NCI-H1417 (cell line): ENCODE measurements at regions not wholly inside any gene's neighbourhood (a gene's known extent, or its start where the extent isn't known, plus 50 kb on each side); places are given as distances from the start of the nearest gene placed in this dataset.

ENCODE experiments used
- DNase-seq, 3 experiments: peaks; one replicate each; lab custom pipeline; 2025; lab: John Stamatoyannopoulos, UW

DNA sequence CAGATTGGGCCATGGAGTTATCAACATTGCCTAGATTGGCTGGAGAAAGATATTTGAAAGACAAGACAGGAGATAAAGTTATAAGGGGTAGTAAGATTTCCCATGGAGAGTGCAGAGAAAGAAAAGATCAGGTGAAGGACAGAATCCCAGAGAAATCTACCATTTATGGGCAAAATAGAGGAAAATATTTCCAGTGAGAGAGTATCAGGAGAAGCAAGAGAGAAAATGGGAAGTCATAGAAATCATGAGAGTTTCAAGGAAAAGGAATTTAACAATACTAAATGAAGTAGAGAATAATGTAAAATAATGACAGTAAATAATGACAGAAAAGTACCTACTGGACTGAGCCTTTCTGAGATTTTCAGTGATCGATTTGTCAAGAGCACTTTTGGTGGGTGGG, 447.6 kb upstream of the CHST9 start:
- DNase-seq, result no peak

DNA sequence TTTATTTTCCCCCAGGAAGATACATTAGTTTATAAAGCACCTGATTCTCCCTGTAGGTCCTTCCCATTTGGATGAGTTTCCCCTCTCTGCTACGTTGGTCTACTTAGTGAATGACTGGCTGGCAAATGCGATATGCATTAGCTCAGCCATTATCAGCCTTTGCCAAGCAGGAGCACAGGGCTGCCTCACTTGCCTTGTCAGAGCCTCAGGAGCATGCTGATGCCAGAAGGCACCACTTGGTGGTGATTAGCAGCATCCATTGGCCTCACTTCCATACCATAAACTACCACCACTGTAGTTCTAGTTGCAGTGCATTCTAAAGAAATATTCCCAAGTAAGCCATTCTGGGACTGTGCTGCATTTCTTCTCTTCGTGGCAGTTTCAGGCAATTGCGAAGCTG, 442.8 kb upstream of the CHST9 start:
- DNase-seq, result peak in 2 of 3 experiments; percentile 11 to 65

DNA sequence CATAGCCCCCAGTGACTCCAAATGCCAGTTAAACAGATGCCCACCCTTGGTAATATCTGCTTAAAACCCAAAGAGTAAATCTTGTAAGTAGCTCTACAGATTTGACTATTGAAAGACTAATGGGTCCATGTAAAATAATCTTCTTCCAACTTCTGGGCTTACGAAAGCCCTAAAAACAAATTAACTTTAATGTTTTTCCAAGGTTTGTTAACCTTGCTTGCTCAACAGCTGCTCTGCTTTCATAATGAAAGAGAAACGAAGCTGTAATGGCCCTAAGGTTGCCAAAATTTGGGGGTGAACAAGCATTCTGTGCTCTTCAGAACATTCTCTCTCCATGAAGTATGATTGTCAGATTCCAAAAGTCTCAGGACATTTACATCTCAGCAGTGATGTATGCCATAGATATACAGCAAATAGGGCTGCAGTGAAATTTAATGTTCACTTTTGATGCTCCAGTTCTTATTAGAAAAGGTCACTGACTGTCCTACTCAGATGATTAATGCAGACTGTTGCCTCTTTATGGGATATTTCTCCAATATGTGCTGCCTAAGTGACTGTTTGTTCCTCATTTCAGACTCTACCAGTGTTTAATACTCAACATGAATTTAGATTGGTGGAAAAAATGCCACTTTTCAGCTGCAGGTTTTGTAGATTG, 436.3 kb upstream of the CHST9 start:
- DNase-seq, result no peak

DNA sequence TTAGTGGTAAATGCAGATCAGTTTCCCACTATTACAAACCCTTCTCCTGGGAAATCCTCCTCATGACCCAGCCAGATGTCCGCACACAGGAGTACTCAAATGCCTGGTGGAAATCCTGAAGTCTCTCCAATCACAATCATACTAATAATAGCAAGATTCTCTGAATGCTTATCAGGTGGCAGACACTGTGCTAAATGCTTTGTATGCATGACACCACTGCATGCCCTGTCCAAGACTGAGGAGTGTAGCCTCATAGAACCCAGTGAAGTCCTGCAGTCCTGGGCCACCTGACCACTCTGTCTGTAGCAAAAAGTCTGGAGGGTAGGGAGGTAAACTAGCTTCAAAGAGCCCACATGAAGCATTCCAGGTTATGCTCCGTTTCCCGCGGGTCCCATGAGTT, 434.8 kb upstream of the CHST9 start:
- no peak for DNase-seq

DNA sequence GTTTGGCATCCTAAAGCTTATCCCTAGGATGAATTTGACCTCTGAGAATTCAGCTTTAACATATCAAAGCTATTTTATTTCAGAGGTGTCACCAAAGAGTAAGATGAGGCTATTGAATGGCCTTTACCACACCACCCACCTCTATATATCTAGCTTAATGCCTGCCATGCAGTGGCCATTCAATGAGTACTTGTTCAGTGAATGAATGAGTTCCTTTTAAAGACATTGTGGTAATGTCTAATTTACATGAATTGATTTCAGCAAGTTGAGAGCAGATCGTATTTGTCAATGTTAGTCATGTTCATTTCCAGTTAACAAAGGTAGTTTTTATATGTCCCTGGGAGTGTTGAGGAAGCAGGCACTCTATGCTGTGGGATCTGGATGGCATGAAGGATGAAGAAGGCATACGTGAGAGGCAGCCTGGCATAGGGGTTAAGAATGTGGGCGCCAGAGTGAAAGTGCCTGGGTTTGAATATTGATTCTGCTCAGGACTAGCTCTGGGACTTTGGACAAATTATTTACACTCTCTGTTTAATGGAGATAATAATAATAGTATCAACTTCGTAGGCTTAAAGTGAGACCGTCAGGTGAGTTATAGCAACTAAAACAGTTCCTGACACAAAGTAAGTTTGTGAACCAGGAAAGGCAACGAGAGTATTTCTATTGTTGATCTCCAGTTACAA, 434.1 kb upstream of the CHST9 start:
- no peak for DNase-seq

DNA sequence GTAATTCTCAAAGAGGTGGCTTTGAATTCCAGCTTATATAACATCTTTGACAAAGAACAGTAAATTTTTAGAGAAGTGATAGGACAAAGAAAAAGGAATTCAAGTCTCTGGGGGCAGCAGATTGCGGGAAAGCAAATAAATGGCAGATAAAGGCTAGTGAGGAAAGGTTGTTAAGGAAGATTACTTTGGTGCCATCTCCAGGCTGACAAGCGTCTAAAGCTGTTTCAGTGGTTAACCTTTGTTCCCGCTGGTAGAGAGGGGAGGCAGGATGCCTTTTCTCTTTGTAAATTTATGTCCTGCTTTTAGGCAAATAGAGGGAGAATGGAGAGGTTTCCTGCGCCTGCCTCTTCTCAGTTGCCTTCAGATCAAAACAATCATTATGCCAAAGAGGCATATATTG, 431.2 kb upstream of the CHST9 start:
- no peak for DNase-seq

DNA sequence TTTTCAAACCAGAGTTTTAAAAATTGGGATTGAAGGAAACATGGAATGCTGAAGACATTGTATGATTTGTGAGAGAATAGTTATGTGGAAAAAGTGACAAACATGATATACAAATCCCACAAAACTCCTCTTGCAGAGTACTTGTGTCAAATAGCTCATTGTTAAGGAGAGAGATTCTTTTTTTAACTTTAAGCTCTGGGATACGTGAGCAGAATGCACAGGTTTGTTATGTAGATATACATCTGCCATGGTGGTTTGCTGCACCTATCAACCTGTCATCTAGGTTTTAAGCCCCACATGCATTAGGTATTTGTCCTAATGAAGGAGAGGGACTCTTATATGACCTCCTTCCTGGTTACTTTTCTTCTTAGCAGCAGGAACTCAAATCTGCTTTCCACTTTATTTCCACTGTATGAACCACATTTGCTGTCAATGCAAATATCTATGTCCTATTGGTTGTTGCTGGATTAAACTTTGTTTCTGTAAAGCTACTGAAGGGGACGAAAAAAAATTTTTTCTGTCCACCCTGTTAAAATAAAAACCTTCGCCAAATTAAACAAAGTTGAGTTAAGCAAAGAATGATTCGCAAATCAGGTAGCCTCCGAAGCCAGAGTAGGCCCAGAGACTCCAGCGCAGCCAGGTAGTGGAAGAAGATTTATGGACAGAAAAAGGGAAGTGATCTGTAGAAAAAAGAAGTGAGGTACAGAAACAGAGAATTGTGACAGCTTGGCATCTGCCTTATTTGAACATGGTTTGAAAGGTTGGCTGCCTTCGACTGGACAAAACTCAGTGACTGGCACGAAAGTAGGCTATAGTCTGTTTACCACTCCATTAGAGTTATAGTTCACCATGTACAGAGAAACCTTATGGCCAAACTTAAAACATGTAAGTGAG, 430.1 kb upstream of the CHST9 start:
- DNase-seq, result no peak

DNA sequence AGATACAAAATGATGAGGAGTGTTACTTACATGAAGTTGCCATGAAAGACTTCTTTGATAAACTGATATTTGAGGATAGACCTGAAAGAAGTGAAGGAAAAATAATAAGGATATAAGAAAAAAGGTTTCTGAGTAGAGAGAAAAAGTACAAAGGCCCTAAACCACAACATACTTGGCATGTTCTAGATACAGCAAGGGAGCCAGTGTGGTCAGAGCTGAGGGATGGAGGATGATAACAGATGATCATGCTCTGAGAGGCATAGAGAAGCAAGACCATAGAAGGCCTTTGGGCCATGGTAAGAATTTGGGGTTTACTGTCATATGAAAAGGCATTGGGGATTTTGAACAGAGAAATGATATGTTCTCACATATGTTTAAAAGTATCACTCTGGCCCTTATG, 424.1 kb upstream of the CHST9 start:
- no peak for DNase-seq

DNA sequence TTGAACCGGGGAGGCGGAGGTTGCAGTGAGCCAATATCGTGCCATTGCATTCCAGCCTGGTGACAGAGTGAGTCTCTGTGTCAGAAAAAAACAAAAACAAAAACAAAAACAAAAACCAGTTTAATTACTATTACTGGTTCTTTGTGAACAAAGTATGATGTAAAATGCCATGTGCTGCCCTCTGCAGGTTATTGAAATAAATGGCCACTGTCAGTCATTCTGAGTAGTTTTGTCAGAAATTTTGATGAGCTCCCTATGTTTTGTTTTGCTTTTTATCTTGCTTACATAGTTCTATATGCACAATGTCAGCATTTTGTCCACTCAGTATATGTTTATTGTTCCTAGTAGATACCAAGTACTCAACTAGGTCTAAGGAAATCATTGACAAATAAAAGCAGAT, 423.6 kb upstream of the CHST9 start:
- peak in 1 of 3 experiments; percentile 17 for DNase-seq

DNA sequence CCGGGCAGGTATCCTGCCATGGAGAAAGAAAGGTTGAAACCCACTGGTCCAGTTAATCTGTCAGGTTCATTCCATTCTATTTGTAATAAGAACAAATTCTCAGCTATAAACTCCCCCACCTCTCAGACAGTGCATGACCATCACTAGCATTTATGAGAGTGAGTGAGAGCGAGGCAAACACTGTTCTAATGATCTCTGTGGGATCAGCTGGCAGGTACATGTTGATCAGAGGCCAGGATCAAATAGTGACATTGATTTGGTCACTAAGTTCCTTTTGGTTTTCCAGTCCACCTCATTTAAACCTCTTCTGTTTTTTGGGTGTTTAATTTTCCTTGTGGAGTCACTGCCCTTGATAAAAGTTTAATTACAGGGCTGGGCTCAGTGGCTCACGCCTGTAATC, 423.1 kb upstream of the CHST9 start:
- DNase-seq, result no peak

DNA sequence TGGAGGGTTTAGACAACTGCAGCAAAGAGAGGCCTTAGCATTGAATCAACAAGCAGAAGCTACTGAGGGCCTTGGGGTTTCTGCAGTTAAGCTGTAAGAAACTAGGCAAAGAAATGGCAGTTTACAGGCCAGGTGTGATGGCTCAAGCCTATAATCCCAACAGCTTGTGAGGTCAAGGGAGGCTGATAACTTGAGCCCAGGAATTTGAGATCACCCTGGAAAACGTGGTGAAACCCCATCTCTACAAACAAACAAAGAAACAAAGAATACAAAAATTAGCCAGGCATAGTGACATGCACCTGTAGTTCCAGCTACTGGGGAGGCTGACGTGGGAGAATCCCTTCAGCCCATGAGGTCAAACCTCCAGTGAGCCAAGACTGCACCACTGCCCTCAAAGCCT, 421.6 kb upstream of the CHST9 start:
- DNase-seq, result no peak

DNA sequence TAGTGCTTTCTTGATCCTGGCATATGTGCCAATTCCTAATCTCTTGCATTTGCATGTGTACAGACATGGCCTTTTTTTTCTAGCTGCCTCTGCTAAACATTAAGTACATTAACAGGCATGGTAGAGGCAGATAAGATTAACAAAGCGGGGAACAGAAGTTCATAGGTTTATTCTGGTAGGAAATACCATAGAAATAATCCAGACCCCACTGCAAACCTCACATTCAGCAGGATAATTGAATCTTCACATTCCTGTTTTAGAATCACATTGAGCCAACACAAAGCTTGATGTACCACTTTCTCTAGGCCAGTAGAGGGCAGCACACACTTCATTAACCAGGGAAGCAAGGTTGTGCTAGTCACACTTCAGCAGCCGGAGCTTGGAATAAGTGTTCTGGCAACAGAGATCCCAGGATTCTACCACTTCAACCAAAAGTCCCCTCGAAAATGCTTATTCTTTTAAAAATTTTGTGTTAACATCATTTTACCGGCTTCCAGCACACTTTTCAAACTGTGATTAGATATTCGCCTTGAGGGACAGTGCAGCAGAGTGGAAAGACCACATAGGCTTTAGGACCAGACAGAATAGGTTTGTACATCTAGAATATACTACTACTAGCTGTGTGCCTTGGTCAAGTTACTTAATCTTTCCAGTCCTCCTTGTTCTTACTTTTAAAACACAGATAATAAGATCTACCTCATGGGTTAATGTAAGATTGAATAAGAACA, 420.2 kb upstream of the CHST9 start:
- peak; percentile 70 to 94 (median 70) for DNase-seq

DNA sequence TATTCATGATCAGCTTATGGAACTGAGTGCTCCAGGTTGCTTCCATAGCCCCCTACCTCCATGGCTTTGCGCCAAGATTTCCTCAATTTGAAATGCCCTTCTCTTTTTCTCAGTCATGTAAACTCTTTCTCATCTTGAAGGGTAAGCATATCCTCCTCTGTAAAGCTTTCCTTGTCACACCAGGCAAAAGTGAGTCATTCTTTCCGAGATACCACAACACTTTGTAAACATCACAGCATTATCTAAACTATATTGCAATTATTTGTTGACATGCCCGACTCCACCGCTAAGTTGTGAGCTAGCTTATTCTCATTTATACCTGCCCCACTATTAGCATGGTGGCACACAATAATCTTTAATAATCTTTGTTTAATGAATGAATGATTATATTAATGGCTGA, 419.5 kb upstream of the CHST9 start:
- peak in 1 of 3 experiments; percentile 43 for DNase-seq

DNA sequence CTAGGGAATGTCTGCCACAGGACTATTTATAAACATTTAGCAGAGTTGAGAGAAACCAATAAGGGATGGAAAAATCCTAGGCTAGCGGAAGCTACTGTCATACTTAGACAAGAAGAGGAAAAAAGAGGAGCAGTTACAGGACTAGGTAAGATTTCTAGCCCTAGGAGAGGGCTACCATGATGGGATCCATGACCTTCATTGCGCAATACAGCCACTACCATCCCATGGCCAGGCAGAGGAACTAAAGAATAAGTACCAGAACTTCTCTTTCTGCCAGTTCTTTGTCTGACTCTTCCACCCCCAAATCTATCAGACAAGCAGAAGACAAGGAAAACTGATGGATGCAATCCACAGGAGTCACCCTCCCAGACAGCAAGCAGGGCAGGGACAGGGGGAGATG, 417.0 kb upstream of the CHST9 start:
- DNase-seq, result no peak

DNA sequence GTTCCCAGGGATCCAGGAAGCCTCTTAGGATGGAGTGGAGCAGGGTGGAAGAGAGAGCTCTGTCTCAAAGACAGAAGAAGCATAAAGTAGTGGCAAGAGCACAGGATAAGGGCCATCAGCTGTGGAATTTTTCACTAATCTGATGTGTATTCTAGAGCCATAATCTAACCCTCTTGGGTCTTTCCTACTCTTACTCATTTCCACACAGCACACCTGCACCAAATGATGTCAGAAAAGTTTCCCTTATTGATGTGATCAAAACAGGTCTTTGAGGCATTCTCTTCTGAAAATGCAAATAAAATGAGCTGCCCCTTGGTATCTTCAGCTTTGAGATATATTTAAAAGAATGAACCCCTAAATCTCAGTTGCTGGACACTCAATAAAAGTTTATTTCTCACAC, 415.1 kb upstream of the CHST9 start:
- no peak for DNase-seq

DNA sequence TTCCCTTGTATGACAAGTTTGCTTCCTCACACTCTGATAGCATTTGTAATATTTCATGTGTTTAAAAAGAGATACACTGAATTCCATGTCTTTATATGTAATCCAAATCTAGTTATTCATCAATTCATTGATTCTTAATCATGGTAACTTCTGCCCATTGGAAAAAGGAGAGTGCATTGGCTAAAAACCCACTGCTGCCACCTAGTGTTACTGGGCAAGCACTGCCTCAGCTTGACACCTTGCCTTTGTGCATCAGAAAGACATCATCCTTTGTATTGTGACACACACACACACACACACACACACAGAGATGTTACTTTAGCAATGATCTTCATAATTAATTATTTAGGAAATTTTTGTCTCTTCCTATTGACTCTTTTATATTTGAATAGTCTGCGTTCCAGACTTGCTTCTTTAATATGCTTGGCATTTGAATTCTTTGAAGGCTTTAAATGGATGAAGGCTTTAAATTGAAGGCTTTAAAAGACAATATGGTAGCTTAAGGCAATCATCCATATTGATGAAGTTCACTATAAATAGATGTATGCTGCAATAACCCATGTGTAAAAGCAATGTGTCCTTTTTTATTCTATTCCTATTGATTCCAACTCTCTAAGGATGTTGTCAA, 414.2 kb upstream of the CHST9 start:
- DNase-seq, result peak; percentile 49 to 81 (median 54)

DNA sequence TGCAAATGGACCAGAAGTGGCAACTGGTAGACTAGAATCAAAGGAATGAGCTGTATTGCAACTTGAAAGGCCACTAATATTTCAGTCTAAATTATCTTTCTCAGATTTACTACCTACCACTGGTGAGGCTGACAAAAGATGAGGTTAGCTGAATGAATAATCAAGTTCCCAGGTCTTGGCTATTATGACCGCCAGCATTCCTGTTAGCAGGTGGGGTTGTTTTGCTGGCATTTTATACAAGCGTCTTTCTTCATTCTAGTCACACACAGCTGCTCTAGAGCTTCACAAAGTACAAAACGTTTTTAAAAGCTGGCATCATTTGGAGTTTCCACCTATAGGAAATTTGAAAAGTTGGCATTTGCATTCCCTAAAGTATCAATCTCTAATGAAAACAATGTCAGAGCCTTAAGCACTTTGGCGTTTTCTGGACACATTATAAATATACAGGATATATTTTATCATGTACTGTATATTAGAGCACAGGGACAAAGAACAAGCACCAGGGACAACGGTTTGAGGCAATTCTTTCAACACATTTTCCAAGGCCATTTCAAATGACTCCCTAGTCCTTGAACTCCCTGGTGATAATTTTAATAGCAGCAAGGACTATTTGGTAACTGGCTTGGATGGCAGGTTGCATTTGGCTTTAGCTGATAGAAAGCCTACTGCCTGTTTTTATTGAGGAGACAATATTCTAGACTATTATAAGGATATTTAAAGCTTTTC, 410.2 kb upstream of the CHST9 start:
- DNase-seq, result peak in 2 of 3 experiments; percentile 8 to 21

DNA sequence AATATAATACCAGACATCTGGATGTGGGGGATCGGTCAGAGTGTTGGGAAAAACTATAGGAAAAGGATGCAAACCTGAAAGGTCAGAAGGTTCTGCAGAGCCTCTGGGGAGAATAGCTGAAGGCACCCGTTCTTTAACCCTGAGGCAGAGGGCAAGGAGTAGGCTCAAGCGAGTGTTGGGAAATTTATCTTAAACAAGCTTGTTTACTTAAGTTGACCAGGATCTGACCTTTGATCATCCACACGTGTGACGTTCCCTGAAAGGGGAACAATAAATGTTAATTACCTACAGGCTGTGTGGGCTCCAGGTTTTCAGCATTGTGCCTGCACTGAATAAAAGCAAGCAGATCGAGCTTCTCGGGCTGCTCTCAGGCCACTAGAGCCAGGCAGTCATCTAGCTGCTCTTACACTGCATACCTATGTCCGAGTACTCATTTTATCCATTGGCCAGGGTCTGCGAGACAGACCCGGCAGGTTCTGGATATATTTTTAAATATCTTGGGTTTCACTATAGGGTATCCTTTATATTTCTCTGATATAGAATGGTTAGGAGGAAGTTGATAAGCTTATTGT, 400.6 kb upstream of the CHST9 start:
- DNase-seq, result peak in 1 of 3 experiments; percentile 53

DNA sequence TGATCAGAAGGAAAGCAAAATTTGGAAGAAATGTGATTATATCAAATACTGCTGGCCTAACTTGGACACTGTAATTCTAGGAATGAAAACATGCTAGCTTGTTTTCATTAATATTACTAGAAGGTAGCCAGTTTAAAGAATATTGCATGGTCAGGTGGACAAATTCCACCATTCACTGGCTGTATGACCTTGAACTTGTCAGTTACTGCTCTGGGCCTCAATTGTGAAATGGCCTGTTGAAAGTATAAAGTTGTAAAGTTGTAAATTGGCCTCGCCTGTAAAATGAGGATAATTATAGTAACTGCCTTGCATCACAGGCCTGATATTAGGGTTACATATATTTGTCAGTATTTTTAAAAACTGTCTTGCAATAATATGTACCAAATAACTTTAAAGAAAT, 398.4 kb upstream of the CHST9 start:
- no peak for DNase-seq

DNA sequence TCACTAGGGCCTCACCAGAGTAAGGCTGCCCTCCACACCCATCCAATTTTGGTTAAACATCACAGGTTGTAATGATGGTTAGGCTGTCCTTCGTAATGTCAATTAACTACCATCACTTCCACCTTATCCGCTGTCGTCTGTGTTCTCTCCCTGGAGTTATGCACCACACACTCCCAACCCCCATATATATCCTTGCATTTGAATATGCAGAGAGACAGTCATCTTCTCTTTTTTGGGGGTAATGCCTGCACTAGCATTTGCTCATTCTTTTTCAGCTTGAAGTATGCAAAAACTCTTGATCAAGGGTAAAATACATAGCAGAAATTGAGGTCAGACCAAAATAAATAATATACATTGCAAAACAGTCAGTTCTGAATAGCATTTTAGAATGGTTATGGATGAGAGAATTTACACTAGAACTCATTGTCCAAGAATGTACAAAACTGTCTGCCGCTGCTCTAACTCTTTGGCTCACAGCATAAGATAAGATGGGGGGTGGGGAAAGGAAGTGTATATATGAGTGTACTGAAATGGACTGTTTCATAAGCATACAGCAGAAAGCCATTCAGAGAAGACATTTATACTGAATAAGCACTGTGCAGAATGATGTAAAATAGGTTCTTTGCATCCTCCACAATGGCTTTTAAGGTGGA, 397.8 kb upstream of the CHST9 start:
- DNase-seq, result no peak
